Psoas muscle (tissue), 7 donors: ENCODE measurements at regions not wholly inside any gene's neighbourhood (a gene's known extent, or its start where the extent isn't known, plus 50 kb on each side); places are given as distances from the start of the nearest gene placed in this dataset.

Experiments
- ATAC-seq, 4 donors: fragments of 200-7000 bp; cut with Tn5 transposase; one replicate each; pipeline ENCODE4 v1.9.1; 2020; ENCODE audit warnings: moderate library complexity in 3 of 4, mild to moderate bottlenecking in 2 of 4
- DNase-seq, 2 donors: peaks; one replicate each; pipeline ENCODE4 v3.0.0-alpha.2; 2020
- H3K27ac ChIP-seq: fragments of 200-600 bp; one replicate; pipeline ENCODE4 v1.8.0; 2022
- H3K27me3 ChIP-seq, 3 donors: fragments of 200-600 bp in 1 of 3; one replicate each; pipeline versions ENCODE4 v1.6.1 to v1.8.0; 2013 to 2022; ENCODE audit warnings: low read length in 2 of 3, mild to moderate bottlenecking in 2 of 3, moderate library complexity in 1 of 3; ENCODE audit not compliant: insufficient read depth in 3 of 3
- H3K36me3 ChIP-seq, 2 donors: fragments of 200-600 bp in 1 of 2; one replicate each; pipeline versions ENCODE4 v1.6.1 to v1.8.0; 2013 to 2022; ENCODE audit warnings: low read depth in 1 of 2, mild to moderate bottlenecking in 1 of 2, moderate library complexity in 1 of 2; ENCODE audit not compliant: insufficient read depth in 1 of 2
- H3K4me1 ChIP-seq: fragments of 200-600 bp; one replicate; pipeline ENCODE4 v1.8.0; 2022
- H3K4me3 ChIP-seq: fragments of 200-600 bp; one replicate; pipeline ENCODE4 v1.8.0; 2022; ENCODE audit warnings: mild to moderate bottlenecking
- H3K9me3 ChIP-seq: fragments of 200-600 bp; one replicate; pipeline ENCODE4 v1.8.0; 2022
- WGBS, 3 donors: extraction: QIAGEN DNeasy Blood & Tissue Kit; methylation state at CpG; one replicate each; pipeline versions ENCODE4 v1.1.6 to v1.1.7; 2013; 5-methylcytosine and 5-hydroxymethylcytosine counted together
- intact Hi-C, 2 donors: fragments of 100-400 bp; cut with DNase I; formaldehyde crosslinking; loops; one replicate each; pipeline versions ENCODE4 v1.11.0 to v1.14.2; 2022
- TF ChIP-seq, protein P1 (sequence below): fragments of 200-600 bp; IDR thresholded peaks from one replicate; pipeline ENCODE4 v1.8.0; 2022; ENCODE audit warnings: antibody characterized with exemption
- donor health status: healthy with polysubstance abuse.
- donor health status: DM: no; HTN: no; CAD: no; lungs with moderate emphysema.
- donor health status: Bipolar disorder and iron deficiency.
- donor health status: healthy.
- donor health status: DM: yes; HTN: yes; CAD: no.
- donor health status: DM: no; HTN: no; CAD: no.
- donor health status: DM: yes; HTN: yes; CAD: no.

DNA sequence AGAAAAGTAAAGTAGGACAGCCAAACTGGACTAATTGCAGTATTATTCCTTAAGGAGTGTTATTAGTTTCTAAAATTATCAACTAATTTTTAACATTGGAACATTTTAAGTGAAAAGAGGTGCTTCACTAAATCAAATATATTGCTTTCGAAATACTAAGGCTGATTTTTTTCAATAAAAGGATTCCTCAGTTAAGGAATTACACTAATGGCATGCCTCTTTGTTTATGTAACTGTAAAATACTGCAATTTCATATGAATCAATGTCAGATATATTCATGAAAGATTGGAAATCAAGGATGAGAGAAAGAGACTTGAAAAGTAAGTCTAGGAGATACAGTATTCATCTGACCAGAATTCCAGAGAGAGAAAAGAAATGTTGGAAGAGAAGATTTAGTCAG is 129.8 kb downstream of the TANC2 start:
- H3K27me3 ChIP-seq, result no peaks in the 10 kb centered on the region
- intact Hi-C loops, result no loop called here
- TF ChIP-seq, protein P1, sequence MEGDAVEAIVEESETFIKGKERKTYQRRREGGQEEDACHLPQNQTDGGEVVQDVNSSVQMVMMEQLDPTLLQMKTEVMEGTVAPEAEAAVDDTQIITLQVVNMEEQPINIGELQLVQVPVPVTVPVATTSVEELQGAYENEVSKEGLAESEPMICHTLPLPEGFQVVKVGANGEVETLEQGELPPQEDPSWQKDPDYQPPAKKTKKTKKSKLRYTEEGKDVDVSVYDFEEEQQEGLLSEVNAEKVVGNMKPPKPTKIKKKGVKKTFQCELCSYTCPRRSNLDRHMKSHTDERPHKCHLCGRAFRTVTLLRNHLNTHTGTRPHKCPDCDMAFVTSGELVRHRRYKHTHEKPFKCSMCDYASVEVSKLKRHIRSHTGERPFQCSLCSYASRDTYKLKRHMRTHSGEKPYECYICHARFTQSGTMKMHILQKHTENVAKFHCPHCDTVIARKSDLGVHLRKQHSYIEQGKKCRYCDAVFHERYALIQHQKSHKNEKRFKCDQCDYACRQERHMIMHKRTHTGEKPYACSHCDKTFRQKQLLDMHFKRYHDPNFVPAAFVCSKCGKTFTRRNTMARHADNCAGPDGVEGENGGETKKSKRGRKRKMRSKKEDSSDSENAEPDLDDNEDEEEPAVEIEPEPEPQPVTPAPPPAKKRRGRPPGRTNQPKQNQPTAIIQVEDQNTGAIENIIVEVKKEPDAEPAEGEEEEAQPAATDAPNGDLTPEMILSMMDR, result no peak
- no peak overlapping the region for H3K4me3 ChIP-seq
- WGBS, 3 donors, result 89 to 97% (median 95%) methylated on average over 1 of the region's 1 CpG
- no peaks in the 10 kb centered on the region for H3K9me3 ChIP-seq
- ATAC-seq, result no peak
- no peak for DNase-seq
- no peaks in the 10 kb centered on the region for H3K4me1 ChIP-seq
- no peaks in the 10 kb centered on the region for H3K36me3 ChIP-seq
- no peak overlapping the region for H3K27ac ChIP-seq

DNA sequence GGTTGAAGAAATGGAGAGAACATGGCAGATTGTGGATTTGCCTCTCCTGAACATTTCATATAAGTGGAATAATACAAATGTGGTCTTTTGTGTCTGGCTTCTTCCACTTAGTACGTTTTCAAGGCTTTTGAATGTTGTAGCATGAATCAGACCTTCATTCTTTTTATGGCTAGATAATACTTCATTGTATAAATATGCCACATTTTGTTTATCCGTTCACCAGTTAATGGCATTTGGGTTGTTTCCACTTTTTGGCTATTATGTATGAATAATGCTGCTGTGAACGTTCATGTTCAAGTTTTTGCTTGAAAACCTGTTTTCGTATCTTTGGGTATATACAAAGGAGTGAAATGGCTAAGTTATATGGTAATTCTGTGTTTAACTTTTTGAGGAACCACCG is 130.4 kb downstream of the TANC2 start:
- Histone ChIP-seq H3K27me3 (no peaks in the 10 kb centered on the region), H3K36me3 (no peaks in the 10 kb centered on the region), H3K4me3 (no peak overlapping the region), H3K4me1 (no peaks in the 10 kb centered on the region), H3K27ac (no peak overlapping the region), H3K9me3 (no peaks in the 10 kb centered on the region)
- ATAC-seq, result no peak
- WGBS, 3 donors, result 80 to 81% (median 81%) methylated on average over 5 of the region's 5 CpGs
- no peak for DNase-seq
- intact Hi-C loops, result no loop called here
- TF ChIP-seq, protein P1, result no peak

DNA sequence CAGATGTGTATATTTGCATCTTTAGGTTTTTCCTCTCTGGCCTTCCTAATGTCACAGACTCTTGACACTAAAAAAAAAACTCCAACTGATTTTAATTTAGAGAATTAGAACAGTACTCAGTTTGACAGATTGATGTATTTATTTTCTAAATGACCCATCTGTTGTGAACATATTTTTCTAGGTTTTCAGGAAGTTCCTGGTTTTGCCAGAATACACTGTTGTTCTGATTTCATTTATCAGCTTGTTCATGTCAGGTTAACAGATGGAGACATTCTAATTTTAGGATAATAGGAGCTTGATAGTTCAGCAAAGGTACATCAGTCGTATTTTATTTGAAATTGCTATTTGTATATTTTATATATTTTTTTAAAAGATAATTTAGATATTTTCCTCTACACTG is 133.4 kb downstream of the TANC2 start:
- DNase-seq (no peak), ATAC-seq (no peak)
- TF ChIP-seq, protein P1, result no peak
- Histone ChIP-seq H3K4me1 (no peaks in the 10 kb centered on the region), H3K36me3 (no peaks in the 10 kb centered on the region), H3K9me3 (no peaks in the 10 kb centered on the region), H3K27ac (no peak overlapping the region), H3K27me3 (no peaks in the 10 kb centered on the region), H3K4me3 (no peak overlapping the region)
- intact Hi-C loops, result no loop called here
- WGBS, 3 donors, result 92 to 98% (median 93%) methylated on average over 1 of the region's 1 CpG

DNA sequence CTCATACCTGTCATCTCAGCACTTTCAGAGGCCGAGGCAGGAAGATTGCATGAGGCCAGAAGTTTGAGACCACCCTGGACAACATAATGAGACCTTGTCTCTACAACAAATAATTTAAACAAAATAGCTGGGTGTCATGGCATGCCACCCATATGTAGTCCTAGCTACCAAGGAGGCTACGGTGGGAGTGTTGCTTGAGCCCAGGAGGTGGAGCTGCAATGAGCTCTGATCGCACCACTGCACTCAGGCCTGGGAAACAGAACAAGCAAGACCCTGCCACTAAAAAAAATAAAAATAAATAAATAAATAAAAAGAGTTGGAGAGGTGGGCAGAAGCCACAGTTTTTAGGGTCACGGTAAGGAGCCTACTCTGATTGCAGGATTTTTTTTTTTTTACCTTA is 136.0 kb downstream of the TANC2 start:
- no peak for ATAC-seq
- no peaks in the 10 kb centered on the region for H3K9me3 ChIP-seq
- H3K27ac ChIP-seq, result no peak overlapping the region
- DNase-seq, result no peak
- 98 to 100% (median 98%) methylated on average over 4 of the region's 4 CpGs for WGBS, 3 donors
- no peaks in the 10 kb centered on the region for H3K27me3 ChIP-seq
- no peak overlapping the region for H3K4me3 ChIP-seq
- no peaks in the 10 kb centered on the region for H3K36me3 ChIP-seq
- intact Hi-C loops, result no loop called here
- H3K4me1 ChIP-seq, result no peaks in the 10 kb centered on the region
- TF ChIP-seq, protein P1, result no peak

DNA sequence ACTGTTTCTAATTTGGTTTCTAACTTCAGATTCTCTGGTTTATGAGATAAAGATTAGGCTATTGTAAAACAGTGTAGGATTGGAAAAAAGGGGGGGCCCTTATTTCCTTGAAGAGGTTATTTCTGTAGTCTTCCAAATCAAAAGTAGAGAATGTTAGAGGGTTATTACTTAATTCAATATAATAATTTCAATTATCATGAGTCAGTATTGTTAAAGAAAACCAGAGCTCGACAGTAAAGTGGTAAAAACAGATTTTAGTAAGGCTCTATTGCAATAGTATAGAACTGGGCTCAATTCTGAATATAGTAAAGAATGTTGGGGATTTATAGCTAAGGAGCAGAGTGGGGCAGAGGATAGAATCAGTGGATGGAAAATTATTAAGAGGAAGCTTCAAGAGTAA is 140.0 kb downstream of the TANC2 start:
- intact Hi-C loops, result no loop called here
- Histone ChIP-seq H3K4me1 (no peaks in the 10 kb centered on the region), H3K36me3 (no peaks in the 10 kb centered on the region), H3K4me3 (no peak overlapping the region), H3K27ac (no peak overlapping the region), H3K9me3 (no peaks in the 10 kb centered on the region), H3K27me3 (no peaks in the 10 kb centered on the region)
- TF ChIP-seq, protein P1, result no peak
- DNase-seq (no peak), ATAC-seq (no peak)
- WGBS, 3 donors, result 93 to 95% (median 95%) methylated on average over 1 of the region's 1 CpG
